ENCODE measurements at regions not wholly inside any gene's neighbourhood (a gene's known extent, or its start where the extent isn't known, plus 50 kb on each side); places are given as distances from the start of the nearest gene placed in this dataset.

DNA sequence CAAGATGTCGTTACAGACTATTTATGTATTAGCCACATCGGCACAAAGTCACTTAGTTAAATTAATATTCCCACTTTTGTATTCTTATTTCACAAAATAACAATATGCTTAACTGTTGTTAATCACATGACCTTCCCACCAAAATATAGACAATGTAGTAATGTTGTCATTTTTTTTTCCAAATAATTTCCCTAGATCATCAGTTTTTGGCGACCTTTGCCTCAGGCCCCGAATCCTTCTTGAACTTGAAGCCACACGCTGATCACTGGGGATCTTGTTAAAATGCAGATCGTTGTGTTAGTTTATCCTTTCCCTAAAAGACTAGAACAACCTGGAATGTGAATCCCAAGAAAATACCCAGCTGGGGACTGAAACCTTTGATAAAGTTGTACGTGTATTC is 497.6 kb downstream of the SUCLG1 start (continued):
- no peak for TF ChIP-seq ARID3A (IDR thresholded peaks at IDR 0.05; ENCODE audit: borderline replicate concordance, low read depth, low read length)

GRCh38 chr2:83960371-83960770 is 498.7 kb downstream of the SUCLG1 start:
- DNase-seq (ENCODE audit: extremely low read depth in 1 of 4, low spot score in 3 of 4): no peak
- Histone ChIP-seq H3K4me1 (replicated peaks in 1 of 2; ENCODE audit: control insufficient read depth in 2 of 2, insufficient read depth in 2 of 2, low read length in 2 of 2) (no peaks in the 10 kb centered on the region), H3K27ac (ENCODE audit: extremely low read depth, low read depth, low read length) (no peak overlapping the region), H3K36me3 (ENCODE audit: control insufficient read depth, insufficient read depth, low read length) (no peaks in the 10 kb centered on the region), H3K79me2 (ENCODE audit: control insufficient read depth, insufficient read depth, low read length) (no peaks in the 10 kb centered on the region), H4K20me1 (replicated peaks; ENCODE audit: control insufficient read depth, insufficient read depth, low read length) (no peaks in the 10 kb centered on the region), H3K4me2 (ENCODE audit: insufficient read depth, low read length) (no peak overlapping the region), H2AFZ (ENCODE audit: low read depth, low read length) (no peak overlapping the region), H3K9me3 (replicated peaks; ENCODE audit: control insufficient read depth, insufficient read depth, low read depth, low read length) (no peaks in the 10 kb centered on the region), H3K27me3 (ENCODE audit: control insufficient read depth in 2 of 2, insufficient read depth in 2 of 2, low read length in 2 of 2) (no peaks in the 10 kb centered on the region), H3K4me3 (no peak overlapping the region), H3K9me1 (ENCODE audit: control insufficient read depth, insufficient read depth, low read length) (no peaks in the 10 kb centered on the region), H3K9ac (ENCODE audit: insufficient read depth in 1 of 2, low read depth in 2 of 2, low read length in 2 of 2) (no peak overlapping the region)
- intact Hi-C loops (cut with micrococcal nuclease) (no loop called here), in situ Hi-C loops (cut with MboI) (no loop called here)
- 57% methylated on average over 1 of the region's 1 CpG for WGBS (ENCODE audit: insufficient coverage, low coverage, missing lambda C conversion rate)
- no peak for ATAC-seq
- TF ChIP-seq YY1 (IDR thresholded peaks at IDR 0.05; ENCODE audit: borderline replicate concordance in 1 of 3, control insufficient read depth in 1 of 3, extremely low read depth in 1 of 3, insufficient read depth in 3 of 3, insufficient read length in 1 of 3, insufficient replicate concordance in 2 of 3, low read depth in 1 of 3, low read length in 2 of 3): no peak
- TF ChIP-seq NCOA1 (IDR thresholded peaks at IDR 0.05; ENCODE audit: low read depth): no peak
- TF ChIP-seq NFYB (IDR thresholded peaks at IDR 0.05; ENCODE audit: extremely low read depth, insufficient read length): no peak
- TF ChIP-seq, protein P1, sequence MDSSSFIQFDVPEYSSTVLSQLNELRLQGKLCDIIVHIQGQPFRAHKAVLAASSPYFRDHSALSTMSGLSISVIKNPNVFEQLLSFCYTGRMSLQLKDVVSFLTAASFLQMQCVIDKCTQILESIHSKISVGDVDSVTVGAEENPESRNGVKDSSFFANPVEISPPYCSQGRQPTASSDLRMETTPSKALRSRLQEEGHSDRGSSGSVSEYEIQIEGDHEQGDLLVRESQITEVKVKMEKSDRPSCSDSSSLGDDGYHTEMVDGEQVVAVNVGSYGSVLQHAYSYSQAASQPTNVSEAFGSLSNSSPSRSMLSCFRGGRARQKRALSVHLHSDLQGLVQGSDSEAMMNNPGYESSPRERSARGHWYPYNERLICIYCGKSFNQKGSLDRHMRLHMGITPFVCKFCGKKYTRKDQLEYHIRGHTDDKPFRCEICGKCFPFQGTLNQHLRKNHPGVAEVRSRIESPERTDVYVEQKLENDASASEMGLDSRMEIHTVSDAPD (CRISPR knock-in tag; IDR thresholded peaks at IDR 0.05): no peak
- no peak for TF ChIP-seq TSC22D4 (tag; IDR thresholded peaks at IDR 0.05)
- TF ChIP-seq, protein P2, sequence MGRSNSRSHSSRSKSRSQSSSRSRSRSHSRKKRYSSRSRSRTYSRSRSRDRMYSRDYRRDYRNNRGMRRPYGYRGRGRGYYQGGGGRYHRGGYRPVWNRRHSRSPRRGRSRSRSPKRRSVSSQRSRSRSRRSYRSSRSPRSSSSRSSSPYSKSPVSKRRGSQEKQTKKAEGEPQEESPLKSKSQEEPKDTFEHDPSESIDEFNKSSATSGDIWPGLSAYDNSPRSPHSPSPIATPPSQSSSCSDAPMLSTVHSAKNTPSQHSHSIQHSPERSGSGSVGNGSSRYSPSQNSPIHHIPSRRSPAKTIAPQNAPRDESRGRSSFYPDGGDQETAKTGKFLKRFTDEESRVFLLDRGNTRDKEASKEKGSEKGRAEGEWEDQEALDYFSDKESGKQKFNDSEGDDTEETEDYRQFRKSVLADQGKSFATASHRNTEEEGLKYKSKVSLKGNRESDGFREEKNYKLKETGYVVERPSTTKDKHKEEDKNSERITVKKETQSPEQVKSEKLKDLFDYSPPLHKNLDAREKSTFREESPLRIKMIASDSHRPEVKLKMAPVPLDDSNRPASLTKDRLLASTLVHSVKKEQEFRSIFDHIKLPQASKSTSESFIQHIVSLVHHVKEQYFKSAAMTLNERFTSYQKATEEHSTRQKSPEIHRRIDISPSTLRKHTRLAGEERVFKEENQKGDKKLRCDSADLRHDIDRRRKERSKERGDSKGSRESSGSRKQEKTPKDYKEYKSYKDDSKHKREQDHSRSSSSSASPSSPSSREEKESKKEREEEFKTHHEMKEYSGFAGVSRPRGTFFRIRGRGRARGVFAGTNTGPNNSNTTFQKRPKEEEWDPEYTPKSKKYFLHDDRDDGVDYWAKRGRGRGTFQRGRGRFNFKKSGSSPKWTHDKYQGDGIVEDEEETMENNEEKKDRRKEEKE (IDR thresholded peaks at IDR 0.05; ENCODE audit: borderline replicate concordance in 1 of 2, control insufficient read depth in 1 of 2, low read depth in 2 of 2, low read length in 1 of 2): no peak
- no peak for TF ChIP-seq ZNF561 (CRISPR knock-in tag; conservative IDR thresholded peaks at IDR 0.05)
- BruUV-seq (replicated peaks): no TSS peak
- FAIRE-seq: no peak
- POLR2A ChIA-PET: interaction anchor here (1.1 kb wide), 1 partner anchor 10 kb away, joined by 3 read pairs; no protein-coding TSS in a partner anchor
- CTCF ChIA-PET (ENCODE audit: low intra/inter-chr PET ratio): no interaction called here
